Psoas muscle (tissue), 7 donors: ENCODE measurements at regions not wholly inside any gene's neighbourhood (a gene's known extent, or its start where the extent isn't known, plus 50 kb on each side); places are given as distances from the start of the nearest gene placed in this dataset.

Experiments
- ATAC-seq, 4 donors: fragments of 200-7000 bp; cut with Tn5 transposase; one replicate each; pipeline ENCODE4 v1.9.1; 2020; ENCODE audit warnings: moderate library complexity in 3 of 4, mild to moderate bottlenecking in 2 of 4
- DNase-seq, 2 donors: peaks; one replicate each; pipeline ENCODE4 v3.0.0-alpha.2; 2020
- H3K27ac ChIP-seq: fragments of 200-600 bp; one replicate; pipeline ENCODE4 v1.8.0; 2022
- H3K27me3 ChIP-seq, 3 donors: fragments of 200-600 bp in 1 of 3; one replicate each; pipeline versions ENCODE4 v1.6.1 to v1.8.0; 2013 to 2022; ENCODE audit warnings: low read length in 2 of 3, mild to moderate bottlenecking in 2 of 3, moderate library complexity in 1 of 3; ENCODE audit not compliant: insufficient read depth in 3 of 3
- H3K36me3 ChIP-seq, 2 donors: fragments of 200-600 bp in 1 of 2; one replicate each; pipeline versions ENCODE4 v1.6.1 to v1.8.0; 2013 to 2022; ENCODE audit warnings: low read depth in 1 of 2, mild to moderate bottlenecking in 1 of 2, moderate library complexity in 1 of 2; ENCODE audit not compliant: insufficient read depth in 1 of 2
- H3K4me1 ChIP-seq: fragments of 200-600 bp; one replicate; pipeline ENCODE4 v1.8.0; 2022
- H3K4me3 ChIP-seq: fragments of 200-600 bp; one replicate; pipeline ENCODE4 v1.8.0; 2022; ENCODE audit warnings: mild to moderate bottlenecking
- H3K9me3 ChIP-seq: fragments of 200-600 bp; one replicate; pipeline ENCODE4 v1.8.0; 2022
- CTCF ChIP-seq: fragments of 200-600 bp; IDR thresholded peaks from one replicate; pipeline ENCODE4 v1.8.0; 2022; ENCODE audit warnings: antibody characterized with exemption
- WGBS, 3 donors: extraction: QIAGEN DNeasy Blood & Tissue Kit; methylation state at CpG; one replicate each; pipeline versions ENCODE4 v1.1.6 to v1.1.7; 2013; 5-methylcytosine and 5-hydroxymethylcytosine counted together
- intact Hi-C, 2 donors: fragments of 100-400 bp; cut with DNase I; formaldehyde crosslinking; loops; one replicate each; pipeline versions ENCODE4 v1.11.0 to v1.14.2; 2022
- donor health status: healthy with polysubstance abuse.
- donor health status: DM: no; HTN: no; CAD: no; lungs with moderate emphysema.
- donor health status: Bipolar disorder and iron deficiency.
- donor health status: healthy.
- donor health status: DM: yes; HTN: yes; CAD: no.
- donor health status: DM: no; HTN: no; CAD: no.
- donor health status: DM: yes; HTN: yes; CAD: no.

GRCh38 chr3:161156936-161157335, 51.8 kb upstream of the B3GALNT1 start:
- no peak for ATAC-seq
- intact Hi-C loops: no loop called here
- 87 to 96% (median 90%) methylated on average over 5 of the region's 5 CpGs for WGBS, 3 donors
- no peak overlapping the region for H3K27ac ChIP-seq
- no peaks in the 10 kb centered on the region for H3K4me1 ChIP-seq
- no peak for DNase-seq
- no peaks in the 10 kb centered on the region for H3K9me3 ChIP-seq
- H3K4me3 ChIP-seq: no peak overlapping the region
- no peak for TF ChIP-seq CTCF
- no peaks in the 10 kb centered on the region for H3K36me3 ChIP-seq
- no peaks in the 10 kb centered on the region for H3K27me3 ChIP-seq

GRCh38 chr3:161161603-161162002, 56.5 kb upstream of the B3GALNT1 start:
- no peak for DNase-seq
- Histone ChIP-seq H3K36me3 (no peaks in the 10 kb centered on the region), H3K4me1 (no peaks in the 10 kb centered on the region), H3K27ac (no peak overlapping the region), H3K4me3 (no peak overlapping the region), H3K9me3 (peaks cover 9% of the 10 kb centered on the region), H3K27me3 (no peaks in the 10 kb centered on the region)
- TF ChIP-seq CTCF: no peak
- intact Hi-C loops: no loop called here
- 97 to 98% (median 97%) methylated on average over 20 of the region's 20 CpGs for WGBS, 3 donors
- no peak for ATAC-seq

- Histone ChIP-seq H3K27ac (no peak overlapping the region), H3K27me3 (no peaks in the 10 kb centered on the region), H3K9me3 (peaks cover 9% of the 10 kb centered on the region), H3K4me1 (no peaks in the 10 kb centered on the region), H3K4me3 (no peak overlapping the region), H3K36me3 (no peaks in the 10 kb centered on the region)
- intact Hi-C loops: no loop called here
- TF ChIP-seq CTCF: no peak
- WGBS, 3 donors: 4 to 18% (median 11%) methylated on average over 1 of the region's 1 CpG
- ATAC-seq: no peak
- DNase-seq: no peak
Observed at GRCh38 chr3:161163297-161163696, 57.8 kb upstream of the NMD3 start.

GRCh38 chr3:161166051-161166450, 55.1 kb upstream of the NMD3 start:
- TF ChIP-seq CTCF: no peak
- H3K36me3 ChIP-seq: no peaks in the 10 kb centered on the region
- DNase-seq (no peak), ATAC-seq (no peak)
- no peak overlapping the region for H3K4me3 ChIP-seq
- H3K27me3 ChIP-seq: no peaks in the 10 kb centered on the region
- intact Hi-C loops: no loop called here
- no peaks in the 10 kb centered on the region for H3K4me1 ChIP-seq
- H3K9me3 ChIP-seq: peaks cover 9% of the 10 kb centered on the region
- H3K27ac ChIP-seq: no peak overlapping the region
- WGBS, 3 donors: 92 to 96% (median 95%) methylated on average over 4 of the region's 4 CpGs

GRCh38 chr3:161171113-161171512, 50.0 kb upstream of the NMD3 start:
- Histone ChIP-seq H3K4me1 (no peaks in the 10 kb centered on the region), H3K27me3 (no peaks in the 10 kb centered on the region), H3K4me3 (no peak overlapping the region), H3K27ac (no peak overlapping the region), H3K9me3 (peaks cover 6% of the 10 kb centered on the region), H3K36me3 (no peaks in the 10 kb centered on the region)
- 9 to 26% (median 17%) methylated on average over 2 of the region's 2 CpGs for WGBS, 3 donors
- intact Hi-C loops: no loop called here
- peak; percentile 65 to 74 for DNase-seq
- peak; percentile 53 to 82 (median 80) for ATAC-seq
- no peak for TF ChIP-seq CTCF
